ENCODE measurements at regions not wholly inside any gene's neighbourhood (a gene's known extent, or its start where the extent isn't known, plus 50 kb on each side); places are given as distances from the start of the nearest gene placed in this dataset.

GRCh38 chr3:106860182-106860581 lies 517.1 kb upstream of the CCDC54 start:
- no peak for TF ChIP-seq CTCF (IDR thresholded peaks at IDR 0.05; ENCODE audit: insufficient read depth, low read depth, low read length)
- no peak overlapping the region for H3K4me3 ChIP-seq (ENCODE audit: low read depth, low read length)
- no peak for DNase-seq (ENCODE audit: low read depth)

- DNase-seq (ENCODE audit: low read depth) = peak; percentile 25
- H3K4me3 ChIP-seq (ENCODE audit: low read depth, low read length) = no peak overlapping the region
- peak; percentile 35 for TF ChIP-seq CTCF (IDR thresholded peaks at IDR 0.05; ENCODE audit: insufficient read depth, low read depth, low read length)
These were observed 515.2 kb upstream of the CCDC54 start for GRCh38 chr3:106862067-106862466.

- no peak overlapping the region for H3K4me3 ChIP-seq (ENCODE audit: low read depth, low read length)
- no peak for TF ChIP-seq CTCF (IDR thresholded peaks at IDR 0.05; ENCODE audit: insufficient read depth, low read depth, low read length)
- no peak for DNase-seq (ENCODE audit: low read depth)
These were observed 499.6 kb upstream of the CCDC54 start for GRCh38 chr3:106877627-106878026.

- no peak for TF ChIP-seq CTCF (IDR thresholded peaks at IDR 0.05; ENCODE audit: insufficient read depth, low read depth, low read length)
- H3K4me3 ChIP-seq (ENCODE audit: low read depth, low read length) = no peak overlapping the region
- DNase-seq (ENCODE audit: low read depth) = no peak
These were observed 497.0 kb upstream of the CCDC54 start for GRCh38 chr3:106880206-106880605.

GRCh38 chr3:106881186-106881585 lies 496.1 kb upstream of the CCDC54 start:
- H3K4me3 ChIP-seq (ENCODE audit: low read depth, low read length) = no peak overlapping the region
- DNase-seq (ENCODE audit: low read depth) = no peak
- TF ChIP-seq CTCF (IDR thresholded peaks at IDR 0.05; ENCODE audit: insufficient read depth, low read depth, low read length) = no peak

- H3K4me3 ChIP-seq (ENCODE audit: low read depth, low read length) = no peak overlapping the region
- TF ChIP-seq CTCF (IDR thresholded peaks at IDR 0.05; ENCODE audit: insufficient read depth, low read depth, low read length) = no peak
- no peak for DNase-seq (ENCODE audit: low read depth)
These were observed 494.9 kb upstream of the CCDC54 start for GRCh38 chr3:106882297-106882696.

GRCh38 chr3:106906074-106906473 lies 471.2 kb upstream of the CCDC54 start:
- no peak overlapping the region for H3K4me3 ChIP-seq (ENCODE audit: low read depth, low read length)
- DNase-seq (ENCODE audit: low read depth) = no peak
- no peak for TF ChIP-seq CTCF (IDR thresholded peaks at IDR 0.05; ENCODE audit: insufficient read depth, low read depth, low read length)
